CD14-positive monocyte (primary cell): ENCODE measurements at regions not wholly inside any gene's neighbourhood (a gene's known extent, or its start where the extent isn't known, plus 50 kb on each side); places are given as distances from the start of the nearest gene placed in this dataset.

Experiments
- DNase-seq, 3 donors: peaks; one replicate each; pipeline ENCODE4 v3.0.0-alpha.2; 2011 to 2022
- H2AFZ ChIP-seq: 2 replicates; pipeline ENCODE4 v1.6.0; 2012; ENCODE audit warnings: mild to moderate bottlenecking, low read depth, low read length, inconsistent platforms; ENCODE audit not compliant: insufficient read depth, poor library complexity, severe bottlenecking
- H3K27ac ChIP-seq, 2 donors: 1 replicate in 1 of 2; 2 replicates in 1 of 2; pipeline ENCODE4 v1.5.1; 2012 to 2013; ENCODE audit warnings: low read length in 2 of 2, control low read depth in 1 of 2, inconsistent platforms in 1 of 2, low read depth in 1 of 2, mild to moderate bottlenecking in 1 of 2
- H3K27me3 ChIP-seq, 2 donors: one replicate each; pipeline versions ENCODE4 v1.6.0 to v1.6.1; 2011 to 2013; ENCODE audit warnings: low read length in 2 of 2; ENCODE audit not compliant: control insufficient read depth in 2 of 2, insufficient read depth in 2 of 2
- H3K36me3 ChIP-seq, 2 donors: replicated peaks in 1 of 2; 1 replicate in 1 of 2; 2 replicates in 1 of 2; pipeline versions ENCODE4 v1.5.1 to v1.6.1; 2012 to 2013; ENCODE audit warnings: low read length in 2 of 2, control low read depth in 1 of 2, inconsistent platforms in 1 of 2, mild to moderate bottlenecking in 1 of 2; ENCODE audit not compliant: insufficient read depth in 2 of 2, control insufficient read depth in 1 of 2
- H3K4me1 ChIP-seq, 2 donors: 1 replicate in 1 of 2; 2 replicates in 1 of 2; pipeline versions ENCODE4 v1.5.1 to v1.6.1; 2012 to 2013; ENCODE audit warnings: low read length in 2 of 2, control low read depth in 1 of 2, inconsistent platforms in 1 of 2, mild to moderate bottlenecking in 1 of 2, moderate library complexity in 1 of 2; ENCODE audit not compliant: insufficient read depth in 2 of 2, control insufficient read depth in 1 of 2
- H3K4me2 ChIP-seq: replicated peaks from 2 replicates; pipeline ENCODE3; 2012; ENCODE audit warnings: low read length, moderate library complexity, mild to moderate bottlenecking; ENCODE audit not compliant: poor library complexity, severe bottlenecking; ENCODE audit errors: extremely low read depth
- H3K4me3 ChIP-seq, 3 experiments: fragments of 200-600 bp in 1 of 3; sonication (generic) in 1 of 3; replicated peaks in 1 of 3; 1 replicate in 2 of 3; 2 replicates in 1 of 3; pipeline ENCODE4 v1.5.1; 2011 to 2013; ENCODE audit warnings: low read length in 3 of 3, mild to moderate bottlenecking in 3 of 3, control low read depth in 2 of 3, low read depth in 2 of 3, inconsistent platforms in 1 of 3, moderate library complexity in 1 of 3
- H3K79me2 ChIP-seq: 2 replicates; pipeline ENCODE4 v1.6.0; 2012; ENCODE audit warnings: mild to moderate bottlenecking, control low read depth, inconsistent platforms, low read length, moderate library complexity; ENCODE audit not compliant: insufficient read depth
- H3K9ac ChIP-seq: 2 replicates; pipeline ENCODE4 v1.6.0; 2017; ENCODE audit warnings: low read length, mild to moderate bottlenecking; ENCODE audit not compliant: insufficient read depth, poor library complexity, severe bottlenecking
- H3K9me3 ChIP-seq, 2 donors: replicated peaks in 1 of 2; 1 replicate in 1 of 2; 2 replicates in 1 of 2; pipeline versions ENCODE4 v1.5.1 to v1.6.1; 2012 to 2013; ENCODE audit warnings: low read length in 2 of 2, control low read depth in 1 of 2; ENCODE audit not compliant: control insufficient read depth in 1 of 2, insufficient read depth in 1 of 2
- H4K20me1 ChIP-seq: 2 replicates; pipeline ENCODE4 v1.6.0; 2012; ENCODE audit warnings: mild to moderate bottlenecking, low read length, control low read depth, moderate library complexity; ENCODE audit not compliant: insufficient read depth
- H3K27ac Mint-ChIP-seq, 7 donors: one replicate each; pipeline ENCODE4 v1.8.0; 2020; ENCODE audit warnings: mild to moderate bottlenecking in 7 of 7, mixed read lengths in 7 of 7, moderate library complexity in 6 of 7, inconsistent platforms in 2 of 7
- H3K27me3 Mint-ChIP-seq, 3 donors: one replicate each; pipeline ENCODE4 v1.8.0; 2021 to 2022; ENCODE audit warnings: low read depth in 3 of 3, mild to moderate bottlenecking in 3 of 3, mixed read lengths in 3 of 3, moderate library complexity in 3 of 3, inconsistent platforms in 1 of 3
- H3K36me3 Mint-ChIP-seq, 2 donors: one replicate each; pipeline ENCODE4 v1.8.0; 2020; ENCODE audit warnings: mixed read lengths in 2 of 2, inconsistent platforms in 1 of 2, mild to moderate bottlenecking in 1 of 2
- H3K4me1 Mint-ChIP-seq: one replicate; pipeline ENCODE4 v1.8.0; 2020; ENCODE audit warnings: mild to moderate bottlenecking, mixed read lengths
- H3K4me3 Mint-ChIP-seq, 2 donors: one replicate each; pipeline ENCODE4 v1.8.0; 2020; ENCODE audit warnings: mild to moderate bottlenecking in 2 of 2, mixed read lengths in 2 of 2, moderate library complexity in 1 of 2
- H3K9me3 Mint-ChIP-seq, 7 donors: one replicate each; pipeline ENCODE4 v1.8.0; 2020 to 2022; ENCODE audit warnings: mixed read lengths in 7 of 7, mild to moderate bottlenecking in 6 of 7, moderate library complexity in 6 of 7, inconsistent platforms in 2 of 7
- CTCF ChIP-seq: fragments of 200-600 bp; IDR thresholded peaks from one replicate; pipeline ENCODE4 v1.8.0; 2022; ENCODE audit warnings: antibody characterized with exemption, mild to moderate bottlenecking
- intact Hi-C, 2 donors: fragments of 100-400 bp; cut with micrococcal nuclease; formaldehyde crosslinking; loops; one replicate each; pipeline versions ENCODE4 v1.15.0 to v1.15.1; 2023

GRCh38 chr12:90841336-90841735 is 113.6 kb downstream of the CCER1 start:
- Histone ChIP-seq H3K79me2 (no peaks in the 10 kb centered on the region), H3K9ac (no peak overlapping the region), H3K36me3 (no peaks in the 10 kb centered on the region), H3K4me3 (no peak overlapping the region), H3K9me3 (no peaks in the 10 kb centered on the region), H4K20me1 (no peaks in the 10 kb centered on the region), H3K27ac (no peak overlapping the region), H3K4me2 (no peak overlapping the region), H2AFZ (no peak overlapping the region), H3K27me3 (no peaks in the 10 kb centered on the region), H3K4me1 (no peaks in the 10 kb centered on the region)
- no peaks in the 10 kb centered on the region for H3K4me1 Mint-ChIP-seq
- intact Hi-C loops, result no loop called here
- no peak overlapping the region for H3K27ac Mint-ChIP-seq
- H3K36me3 Mint-ChIP-seq, result no peaks in the 10 kb centered on the region
- H3K4me3 Mint-ChIP-seq, result no peak overlapping the region
- TF ChIP-seq CTCF, result no peak
- H3K27me3 Mint-ChIP-seq, result no peaks in the 10 kb centered on the region
- H3K9me3 Mint-ChIP-seq, result peaks cover 0 to 2% (median 2%) of the 10 kb centered on the region in 7 donors
- DNase-seq, result no peak

GRCh38 chr12:90839346-90839745 is 115.6 kb downstream of the CCER1 start:
- H3K9me3 Mint-ChIP-seq, result peaks cover 0 to 2% (median 2%) of the 10 kb centered on the region in 7 donors
- no peaks in the 10 kb centered on the region for H3K27me3 Mint-ChIP-seq
- no peaks in the 10 kb centered on the region for H3K36me3 Mint-ChIP-seq

More at GRCh38 chr12:90839346-90839745, 115.6 kb downstream of the CCER1 start:
- Histone ChIP-seq H3K4me2 (no peak overlapping the region), H3K4me3 (no peak overlapping the region), H3K9me3 (no peaks in the 10 kb centered on the region), H2AFZ (no peak overlapping the region), H3K79me2 (no peaks in the 10 kb centered on the region), H3K27me3 (no peaks in the 10 kb centered on the region), H3K27ac (no peak overlapping the region), H4K20me1 (no peaks in the 10 kb centered on the region), H3K36me3 (no peaks in the 10 kb centered on the region), H3K4me1 (no peaks in the 10 kb centered on the region), H3K9ac (no peak overlapping the region)
- intact Hi-C loops, result no loop called here
- no peak overlapping the region for H3K27ac Mint-ChIP-seq
- no peak for DNase-seq
- no peak overlapping the region for H3K4me3 Mint-ChIP-seq
- no peaks in the 10 kb centered on the region for H3K4me1 Mint-ChIP-seq
- TF ChIP-seq CTCF, result no peak
